Loucy (cell line): ENCODE measurements at regions not wholly inside any gene's neighbourhood (a gene's known extent, or its start where the extent isn't known, plus 50 kb on each side); places are given as distances from the start of the nearest gene placed in this dataset.
"Not testable (repeated sequence)": the region's sequence is repeated elsewhere in the genome, so short reads cannot be mapped to it uniquely, and the experiment has no call there.

ENCODE experiments used
- H2AFZ ChIP-seq: fragments of 200-600 bp; sonication (generic); 2 replicates; pipeline ENCODE4 v1.6.0; 2016; ENCODE audit warnings: antibody characterized with exemption, mild to moderate bottlenecking, low read length, moderate library complexity
- H3F3A ChIP-seq: fragments of 200-600 bp; 2 replicates; pipeline ENCODE4 v1.6.0; 2016; ENCODE audit warnings: antibody characterized with exemption, low read depth, mild to moderate bottlenecking
- H3K27me3 ChIP-seq: fragments of 200-600 bp; sonication (generic); 2 replicates; pipeline ENCODE4 v1.6.1; 2014; ENCODE audit warnings: low read length, mild to moderate bottlenecking; ENCODE audit not compliant: insufficient read depth, poor library complexity, severe bottlenecking
- H3K36me3 ChIP-seq: fragments of 200-600 bp; sonication (generic); 2 replicates; pipeline ENCODE4 v1.6.1; 2016; ENCODE audit warnings: low read length; ENCODE audit not compliant: insufficient read depth
- H3K4me1 ChIP-seq: fragments of 200-600 bp; sonication (generic); 2 replicates; pipeline ENCODE4 v1.5.1; 2014; ENCODE audit warnings: low read length, mild to moderate bottlenecking; ENCODE audit not compliant: insufficient read depth, poor library complexity, severe bottlenecking
- H3K4me2 ChIP-seq: fragments of 200-600 bp; sonication (generic); 2 replicates; pipeline ENCODE4 v1.6.0; 2014; ENCODE audit warnings: antibody characterized with exemption, low read length, low read depth, mild to moderate bottlenecking; ENCODE audit not compliant: poor library complexity, severe bottlenecking
- H3K4me3 ChIP-seq: fragments of 200-600 bp; sonication (generic); 2 replicates; pipeline ENCODE4 v1.5.1; 2014; ENCODE audit warnings: low read length, mild to moderate bottlenecking, mixed read lengths; ENCODE audit not compliant: poor library complexity, severe bottlenecking
- H3K79me2 ChIP-seq: fragments of 200-600 bp; sonication (generic); 2 replicates; pipeline ENCODE4 v1.6.1; 2014; ENCODE audit warnings: low read length; ENCODE audit not compliant: insufficient read depth
- H3K9ac ChIP-seq: fragments of 200-600 bp; sonication (generic); 2 replicates; pipeline ENCODE4 v1.6.0; 2014; ENCODE audit warnings: mild to moderate bottlenecking, low read depth, low read length, moderate library complexity; ENCODE audit not compliant: poor library complexity, severe bottlenecking
- H3K9me2 ChIP-seq: fragments of 200-600 bp; sonication (generic); replicated peaks from 2 replicates; pipeline ENCODE4 v1.6.1; 2016; ENCODE audit warnings: low read depth, low read length, mixed read lengths
- H3K9me3 ChIP-seq: fragments of 200-600 bp; sonication (generic); 2 replicates; pipeline ENCODE4 v1.6.1; 2014; ENCODE audit warnings: mild to moderate bottlenecking, antibody characterized with exemption, low read length, low read depth; ENCODE audit not compliant: insufficient read depth
- H4K20me1 ChIP-seq: fragments of 200-600 bp; sonication (generic); 2 replicates; pipeline ENCODE4 v1.6.0; 2014; ENCODE audit warnings: antibody characterized with exemption, low read length, mild to moderate bottlenecking; ENCODE audit not compliant: insufficient read depth, poor library complexity, severe bottlenecking
- EZH2phosphoT487 ChIP-seq: fragments of 200-600 bp; IDR thresholded peaks from 2 replicates; pipeline ENCODE4 v1.6.1; 2018; ENCODE audit warnings: antibody characterized with exemption, mild to moderate bottlenecking, moderate library complexity, borderline replicate concordance
- TF ChIP-seq, protein P1 (sequence below): fragments of 200-600 bp; sonication (generic); conservative IDR thresholded peaks from 2 replicates; pipeline ENCODE4 v1.5.1; 2014; ENCODE audit warnings: mild to moderate bottlenecking, antibody characterized with exemption, low read length

DNA sequence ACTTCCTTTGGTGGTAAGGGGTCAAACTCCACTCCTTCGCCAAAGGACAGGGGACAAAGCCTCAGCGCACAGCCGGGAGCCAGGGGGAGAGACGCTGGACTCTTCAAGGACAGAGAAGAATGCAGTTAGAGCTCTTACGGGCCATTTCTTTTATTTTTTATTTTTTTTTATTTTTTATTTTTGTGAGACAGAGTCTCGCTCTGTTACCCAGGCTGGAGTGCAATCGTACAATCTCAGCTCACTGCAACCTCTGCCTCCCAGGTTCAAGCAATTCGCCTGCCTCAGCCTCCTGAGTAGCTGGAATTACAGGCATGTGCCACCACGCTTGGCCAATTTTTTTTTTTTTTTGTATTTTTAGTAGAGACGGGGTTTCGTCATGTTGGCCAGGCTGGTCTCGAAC lies 93.2 kb upstream of the RPH3AL start, which contains the start of gene RFLNB:
Gene RFLNB, minus strand, starts transcription at position 101 of the 400 bp plus-strand sequence.
- peaks cover 24% of the 10 kb centered on the region; the same call in 1 of the 2 replicates for H3K36me3 ChIP-seq
- not testable (repeated sequence) for H3K9me2 ChIP-seq, H3K9me3 ChIP-seq, H4K20me1 ChIP-seq, H3K27me3 ChIP-seq, H2AFZ ChIP-seq, H3F3A ChIP-seq, H3K9ac ChIP-seq
- H3K4me1 ChIP-seq, result peaks cover 25% of the 10 kb centered on the region
- H3K4me2 ChIP-seq, result peak within 1 kb of the TSS; percentile 54
- peak within 1 kb of the TSS; percentile 16 for H3K4me3 ChIP-seq
- peaks cover 26% of the 10 kb centered on the region; the same call in 1 of the 2 replicates for H3K79me2 ChIP-seq

DNA sequence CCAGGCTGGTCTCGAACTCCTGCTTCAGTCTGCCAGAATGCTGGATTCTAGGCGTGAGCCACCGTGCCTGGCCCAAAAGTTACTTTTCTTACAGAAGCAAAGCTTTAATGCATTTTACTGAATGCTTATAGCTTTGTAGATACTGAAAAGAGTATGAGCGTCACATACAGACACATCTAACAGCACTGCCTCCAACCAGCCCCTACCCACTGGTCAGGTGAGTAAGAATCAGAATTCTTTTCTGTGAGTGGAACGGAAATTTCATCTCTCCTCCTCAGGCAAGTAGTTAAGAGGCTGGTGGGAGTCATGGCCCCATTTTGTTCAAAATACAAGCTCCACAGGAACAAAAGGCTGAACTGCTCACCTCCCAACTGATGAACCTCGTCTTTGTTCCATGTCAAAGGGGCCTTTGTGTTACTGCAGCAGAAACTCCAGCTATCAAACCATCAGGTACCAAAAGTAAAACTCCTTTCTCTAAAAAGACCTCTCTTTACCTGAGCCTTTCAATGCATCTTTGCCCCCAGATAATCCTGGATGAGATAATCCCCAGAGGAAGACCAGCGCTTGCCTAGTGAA lies 92.4 kb upstream of the RPH3AL start:
- TF ChIP-seq, protein P1, sequence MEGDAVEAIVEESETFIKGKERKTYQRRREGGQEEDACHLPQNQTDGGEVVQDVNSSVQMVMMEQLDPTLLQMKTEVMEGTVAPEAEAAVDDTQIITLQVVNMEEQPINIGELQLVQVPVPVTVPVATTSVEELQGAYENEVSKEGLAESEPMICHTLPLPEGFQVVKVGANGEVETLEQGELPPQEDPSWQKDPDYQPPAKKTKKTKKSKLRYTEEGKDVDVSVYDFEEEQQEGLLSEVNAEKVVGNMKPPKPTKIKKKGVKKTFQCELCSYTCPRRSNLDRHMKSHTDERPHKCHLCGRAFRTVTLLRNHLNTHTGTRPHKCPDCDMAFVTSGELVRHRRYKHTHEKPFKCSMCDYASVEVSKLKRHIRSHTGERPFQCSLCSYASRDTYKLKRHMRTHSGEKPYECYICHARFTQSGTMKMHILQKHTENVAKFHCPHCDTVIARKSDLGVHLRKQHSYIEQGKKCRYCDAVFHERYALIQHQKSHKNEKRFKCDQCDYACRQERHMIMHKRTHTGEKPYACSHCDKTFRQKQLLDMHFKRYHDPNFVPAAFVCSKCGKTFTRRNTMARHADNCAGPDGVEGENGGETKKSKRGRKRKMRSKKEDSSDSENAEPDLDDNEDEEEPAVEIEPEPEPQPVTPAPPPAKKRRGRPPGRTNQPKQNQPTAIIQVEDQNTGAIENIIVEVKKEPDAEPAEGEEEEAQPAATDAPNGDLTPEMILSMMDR, result no peak
- TF ChIP-seq EZH2phosphoT487, result no peak
- Histone ChIP-seq H3K9me3 (no peaks in the 10 kb centered on the region), H3F3A (no peaks in the 10 kb centered on the region), H3K9ac (no peak overlapping the region), H3K4me2 (peak overlapping the region; percentile 15), H3K36me3 (peaks cover 24% of the 10 kb centered on the region; the same call in 1 of the 2 replicates), H2AFZ (no peak overlapping the region), H3K9me2 (no peaks in the 10 kb centered on the region), H3K79me2 (peaks cover 26% of the 10 kb centered on the region; the same call in 1 of the 2 replicates), H4K20me1 (peaks cover 10% of the 10 kb centered on the region), H3K4me3 (peak overlapping the region; percentile 16), H3K4me1 (peaks cover 25% of the 10 kb centered on the region), H3K27me3 (no peaks in the 10 kb centered on the region)

DNA sequence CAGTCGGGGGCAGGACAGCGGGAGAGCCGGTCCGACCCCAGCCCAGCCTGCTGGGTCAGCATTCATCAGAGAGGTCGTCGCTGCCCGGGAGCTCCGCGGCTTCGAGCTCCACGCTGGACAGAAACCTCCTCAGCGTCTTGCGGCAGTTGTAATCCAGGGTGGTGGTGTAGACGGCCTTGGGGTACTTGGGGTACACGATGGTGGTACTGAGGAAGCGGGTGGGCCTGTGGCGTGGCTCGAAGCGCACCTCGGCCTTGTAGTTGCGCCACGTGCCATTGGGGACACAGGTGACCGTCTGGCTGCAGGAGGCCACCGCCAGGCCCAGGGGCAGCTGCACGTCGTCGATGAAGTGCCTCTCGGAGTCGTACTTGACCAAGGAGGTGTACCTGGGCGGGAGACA lies 90.5 kb upstream of the RPH3AL start:
- peaks cover 24% of the 10 kb centered on the region; the same call in 1 of the 2 replicates for H3K36me3 ChIP-seq
- no peaks in the 10 kb centered on the region for H3K27me3 ChIP-seq
- peaks cover 25% of the 10 kb centered on the region for H3K4me1 ChIP-seq
- H3K4me3 ChIP-seq, result no peak overlapping the region
- no peaks in the 10 kb centered on the region for H3K9me3 ChIP-seq
- TF ChIP-seq, protein P1, result no peak
- no peak for TF ChIP-seq EZH2phosphoT487
- H3K9me2 ChIP-seq, result no peaks in the 10 kb centered on the region
- H3F3A ChIP-seq, result no peaks in the 10 kb centered on the region
- no peak overlapping the region for H3K9ac ChIP-seq
- no peak overlapping the region for H3K4me2 ChIP-seq
- H3K79me2 ChIP-seq, result peaks cover 26% of the 10 kb centered on the region; the same call in 1 of the 2 replicates
- no peak overlapping the region for H2AFZ ChIP-seq
- peaks cover 10% of the 10 kb centered on the region for H4K20me1 ChIP-seq
